SK-N-SH treated with all-trans-retinoic acid at 6 μM for 48 hours (cell line): ENCODE measurements at regions not wholly inside any gene's neighbourhood (a gene's known extent, or its start where the extent isn't known, plus 50 kb on each side); places are given as distances from the start of the nearest gene placed in this dataset.

ENCODE experiments used
- ATAC-seq: fragments of 200-7000 bp; cut with Tn5 transposase; 3 replicates; pipeline ENCODE4 v1.9.1; 2020; ENCODE audit warnings: mild to moderate bottlenecking, moderate library complexity
- ARNTL ChIP-seq: fragments of 450-650 bp; formaldehyde crosslinking; IDR thresholded peaks from 2 replicates; pipeline ENCODE4 v1.5.0; 2020; ENCODE audit warnings: low read depth, mild to moderate bottlenecking, moderate library complexity, borderline replicate concordance
- BACH2 ChIP-seq: fragments of 250-450 bp; sonication (Bioruptor Pico); IDR thresholded peaks from 2 replicates; pipeline ENCODE4 v1.9.0; 2021; ENCODE audit warnings: mild to moderate bottlenecking, borderline replicate concordance
- CREB5 ChIP-seq: fragments of 250-450 bp; sonication (Bioruptor Pico); IDR thresholded peaks from 2 replicates; pipeline ENCODE4 v1.5.1; 2020; ENCODE audit warnings: low read depth, mild to moderate bottlenecking, moderate library complexity
- CSDC2 ChIP-seq: fragments of 250-450 bp; sonication (Bioruptor Pico); IDR thresholded peaks from 2 replicates; pipeline ENCODE4 v1.5.0; 2020; ENCODE audit warnings: mild to moderate bottlenecking, moderate library complexity
- CSRNP3 ChIP-seq: fragments of 250-450 bp; sonication (Bioruptor Pico); IDR thresholded peaks from 2 replicates; pipeline ENCODE4 v1.5.1; 2021; ENCODE audit warnings: mild to moderate bottlenecking, moderate library complexity
- ESRRG ChIP-seq: fragments of 250-450 bp; sonication (Bioruptor Pico); IDR thresholded peaks from 2 replicates; pipeline ENCODE4 v1.6.1; 2021; ENCODE audit warnings: mild to moderate bottlenecking
- GLIS3 ChIP-seq: fragments of 250-450 bp; sonication (Bioruptor Pico); IDR thresholded peaks from 2 replicates; pipeline ENCODE4 v1.5.0; 2020; ENCODE audit warnings: mild to moderate bottlenecking, moderate library complexity
- ISL1 ChIP-seq: fragments of 250-450 bp; sonication (Bioruptor Pico); IDR thresholded peaks from 2 replicates; pipeline ENCODE4 v2.1.2; 2022; ENCODE audit warnings: mild to moderate bottlenecking, moderate library complexity
- OSR1 ChIP-seq: fragments of 250-450 bp; sonication (Bioruptor Pico); IDR thresholded peaks from 2 replicates; pipeline ENCODE4 v1.8.0; 2022; ENCODE audit warnings: moderate library complexity, mild to moderate bottlenecking, inconsistent platforms
- PATZ1 ChIP-seq: fragments of 250-450 bp; sonication (Bioruptor Pico); IDR thresholded peaks from 2 replicates; pipeline ENCODE4 v1.8.0; 2020; ENCODE audit warnings: mild to moderate bottlenecking, moderate library complexity, borderline replicate concordance
- SNAI2 ChIP-seq: fragments of 250-450 bp; sonication (Bioruptor Pico); IDR thresholded peaks from 2 replicates; pipeline ENCODE4 v1.5.0; 2020; ENCODE audit warnings: mild to moderate bottlenecking, moderate library complexity
- TCF4 ChIP-seq: fragments of 250-450 bp; sonication (Bioruptor Pico); IDR thresholded peaks from 2 replicates; pipeline ENCODE4 v1.8.0; 2021; ENCODE audit warnings: mild to moderate bottlenecking, moderate library complexity, borderline replicate concordance
- TOX ChIP-seq: fragments of 250-450 bp; sonication (Bioruptor Pico); IDR thresholded peaks from 2 replicates; pipeline ENCODE4 v1.8.0; 2021; ENCODE audit warnings: mild to moderate bottlenecking, moderate library complexity, borderline replicate concordance
- TSHZ2 ChIP-seq: fragments of 250-450 bp; sonication (Bioruptor Pico); IDR thresholded peaks from 2 replicates; pipeline ENCODE4 v1.5.0; 2020; ENCODE audit warnings: mild to moderate bottlenecking, moderate library complexity
- ZC3H10 ChIP-seq: fragments of 250-450 bp; sonication (Bioruptor Pico); IDR thresholded peaks from 2 replicates; pipeline ENCODE4 v1.5.1; 2021; ENCODE audit warnings: mild to moderate bottlenecking, moderate library complexity
- ZFP3 ChIP-seq: fragments of 250-450 bp; sonication (Bioruptor Pico); IDR thresholded peaks from 2 replicates; pipeline ENCODE4 v1.5.0; 2020; ENCODE audit warnings: mild to moderate bottlenecking, moderate library complexity
- ZFP30 ChIP-seq: fragments of 450-650 bp; formaldehyde crosslinking; IDR thresholded peaks from 2 replicates; pipeline ENCODE4 v1.5.0; 2022; ENCODE audit warnings: mild to moderate bottlenecking, moderate library complexity
- ZNF565 ChIP-seq: fragments of 450-650 bp; formaldehyde crosslinking; conservative IDR thresholded peaks from 2 replicates; pipeline ENCODE4 v1.5.0; 2020; ENCODE audit warnings: low read depth, mild to moderate bottlenecking, moderate library complexity
- ZNF70 ChIP-seq: fragments of 450-650 bp; formaldehyde crosslinking; IDR thresholded peaks from 2 replicates; pipeline ENCODE4 v1.5.0; 2020; ENCODE audit warnings: mild to moderate bottlenecking, moderate library complexity
- ZNF8 ChIP-seq: fragments of 450-650 bp; formaldehyde crosslinking; IDR thresholded peaks from 2 replicates; pipeline ENCODE4 v1.5.0; 2020; ENCODE audit warnings: mild to moderate bottlenecking, moderate library complexity

GRCh38 chr19:28500296-28500695, 712.7 kb downstream of the UQCRFS1 start (continued):
- TF ChIP-seq ESRRG, result no peak

GRCh38 chr19:28498404-28498976, 714.5 kb downstream of the UQCRFS1 start:
- no peak for ATAC-seq
- no peak for TF ChIP-seq CREB5
- TF ChIP-seq CSRNP3 (CRISPR knock-in tag), result no peak
- no peak for TF ChIP-seq TOX
- TF ChIP-seq, all 23 proteins: peak for 0

GRCh38 chr19:28497887-28498286, 715.1 kb downstream of the UQCRFS1 start:
- ATAC-seq, result no peak
- TF ChIP-seq OSR1 (CRISPR knock-in tag) (no peak), TCF4 (CRISPR knock-in tag) (no peak), ZNF8 (CRISPR knock-in tag) (no peak), CSDC2 (no peak), ARNTL (CRISPR knock-in tag) (no peak), SNAI2 (CRISPR knock-in tag) (no peak), ZNF565 (CRISPR knock-in tag) (no peak), ESRRG (no peak)

- no peak for ATAC-seq
- TF ChIP-seq SNAI2 (CRISPR knock-in tag) (no peak), ISL1 (CRISPR knock-in tag) (no peak), ESRRG (no peak), CSRNP3 (CRISPR knock-in tag) (no peak), ZNF8 (CRISPR knock-in tag) (no peak), ZFP30 (CRISPR knock-in tag) (no peak), ZC3H10 (no peak), OSR1 (CRISPR knock-in tag) (no peak), PATZ1 (CRISPR knock-in tag) (no peak), ZFP3 (CRISPR knock-in tag) (no peak), CREB5 (no peak), ZNF70 (CRISPR knock-in tag) (no peak), TCF4 (CRISPR knock-in tag) (no peak), TOX (no peak)
Measured at GRCh38 chr19:28497137-28497536, 715.8 kb downstream of the UQCRFS1 start.

GRCh38 chr19:28495046-28495445, 717.9 kb downstream of the UQCRFS1 start:
- ATAC-seq, result no peak
- TF ChIP-seq ZNF8 (CRISPR knock-in tag), result no peak
- no peak for TF ChIP-seq PATZ1 (CRISPR knock-in tag)
- no peak for TF ChIP-seq BACH2 (CRISPR knock-in tag)
- no peak for TF ChIP-seq GLIS3 (CRISPR knock-in tag)
- TF ChIP-seq TCF4 (CRISPR knock-in tag), result no peak
- TF ChIP-seq ZC3H10, result no peak
- TF ChIP-seq CREB5, result no peak
- TF ChIP-seq SNAI2 (CRISPR knock-in tag), result no peak
- TF ChIP-seq OSR1 (CRISPR knock-in tag), result no peak
- TF ChIP-seq ZFP3 (CRISPR knock-in tag), result no peak
- no peak for TF ChIP-seq CSDC2
- TF ChIP-seq ZFP30 (CRISPR knock-in tag), result no peak
- no peak for TF ChIP-seq TSHZ2
